ENCODE measurements at regions not wholly inside any gene's neighbourhood (a gene's known extent, or its start where the extent isn't known, plus 50 kb on each side); places are given as distances from the start of the nearest gene placed in this dataset.

GRCh38 chr12:123100882-123101281 is 50.0 kb downstream of the PITPNM2 start:
- DNase-seq (ENCODE audit: low read depth) = no peak

DNA sequence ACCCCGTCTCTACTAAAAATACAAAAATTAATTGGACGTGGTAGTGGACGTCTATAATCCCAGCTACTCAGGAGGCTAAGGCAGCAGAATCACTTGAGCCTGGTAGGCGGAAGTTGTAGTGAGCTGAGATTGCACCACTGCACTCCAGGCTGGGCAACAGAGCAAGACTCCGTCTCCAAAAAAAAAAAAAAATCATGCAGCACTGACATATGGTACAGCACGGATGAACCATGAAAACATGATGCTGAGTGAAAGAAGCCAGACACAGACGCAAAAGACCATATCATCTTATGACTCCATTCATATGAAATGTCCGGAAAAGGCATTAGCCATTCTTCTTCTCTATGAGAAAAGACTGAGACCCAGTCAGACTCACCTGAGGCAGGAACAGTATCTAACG is 50.4 kb downstream of the PITPNM2 start:
- DNase-seq (ENCODE audit: low read depth) = no peak

GRCh38 chr12:123099560-123100192 is 51.2 kb downstream of the PITPNM2 start:
- no peak for DNase-seq (ENCODE audit: low read depth)

DNA sequence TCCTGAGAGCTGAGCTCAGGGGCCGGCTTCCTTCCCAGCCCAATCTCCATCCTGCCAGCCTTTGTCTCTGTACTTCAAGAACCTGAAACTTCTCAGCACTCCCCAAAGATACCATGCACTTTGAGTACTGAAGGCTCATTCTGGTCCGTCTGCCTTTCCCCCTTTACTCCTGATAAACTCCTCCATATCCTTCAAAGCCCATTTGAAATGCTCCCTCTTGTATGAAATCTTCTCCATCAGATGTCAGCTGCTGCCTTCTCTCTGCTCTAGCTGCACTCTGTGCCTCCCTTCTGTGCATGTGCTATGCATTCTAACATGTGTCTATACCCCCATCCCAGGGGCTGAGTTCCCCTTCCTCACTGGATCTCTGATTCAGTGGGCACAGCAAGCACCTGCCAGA is 52.1 kb downstream of the PITPNM2 start:
- DNase-seq (ENCODE audit: low read depth) = no peak

GRCh38 chr12:123097561-123098084 is 53.3 kb downstream of the PITPNM2 start:
- DNase-seq (ENCODE audit: low read depth) = no peak

DNA sequence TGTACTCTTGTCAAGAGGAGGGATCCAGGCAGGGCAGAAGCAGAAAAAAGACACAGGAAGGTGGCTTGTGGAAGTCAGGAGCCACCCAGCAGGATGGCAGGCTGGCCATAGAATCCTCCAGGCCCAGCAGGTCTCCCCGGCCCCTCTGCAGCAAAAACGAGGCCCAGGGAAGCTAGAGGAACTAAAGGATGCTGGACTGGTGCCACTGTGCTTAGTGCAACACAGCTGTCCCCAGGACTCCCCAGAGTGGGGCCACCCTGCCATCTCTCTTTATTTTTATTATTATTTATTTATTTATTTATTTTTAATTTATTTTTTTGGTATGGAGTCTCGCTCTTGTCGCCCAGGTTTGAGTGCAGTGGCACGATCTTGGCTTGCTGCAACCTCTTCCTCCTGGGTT is 54.1 kb downstream of the PITPNM2 start:
- DNase-seq (ENCODE audit: low read depth) = no peak

- DNase-seq (ENCODE audit: low read depth) = no peak
These were observed 54.7 kb downstream of the PITPNM2 start for GRCh38 chr12:123096182-123096581.

DNA sequence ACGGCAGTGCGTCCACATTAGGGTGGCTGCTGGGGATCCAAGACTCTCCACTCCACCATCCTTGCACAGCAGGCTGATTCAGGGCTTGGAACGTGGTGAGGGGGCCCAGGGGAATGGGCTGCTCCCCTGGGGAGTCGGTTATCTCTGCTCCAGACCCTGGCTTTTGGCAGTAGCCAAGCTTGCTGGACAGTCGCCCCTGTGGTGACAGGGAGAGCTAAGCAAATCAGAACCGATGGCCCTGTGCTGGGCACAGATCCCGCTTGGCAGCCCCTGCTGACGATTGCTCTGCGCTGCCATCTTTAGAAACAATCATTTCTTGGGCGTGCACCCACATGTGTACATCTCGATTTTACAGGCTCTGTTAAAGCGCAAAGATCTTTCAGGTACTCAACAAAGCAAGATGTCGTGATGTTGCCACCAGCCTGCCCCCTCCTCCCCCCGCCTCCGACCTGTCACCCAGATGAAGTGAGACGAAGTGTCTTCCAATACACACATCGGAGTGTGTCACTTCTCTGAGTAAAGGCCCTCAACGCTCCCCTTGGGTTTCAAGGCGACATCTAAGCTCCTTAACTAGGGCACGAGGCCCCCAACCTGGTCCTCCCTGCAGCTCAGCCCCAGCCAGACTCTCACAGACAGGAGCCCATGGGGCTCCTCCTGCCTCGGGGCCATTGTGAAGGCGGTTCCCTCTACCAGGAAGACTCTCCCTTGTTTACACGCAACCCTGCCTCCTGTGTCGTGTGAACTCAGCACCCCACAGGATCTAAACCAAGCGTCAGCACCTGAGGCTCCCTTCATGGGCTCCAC is 55.6 kb downstream of the PITPNM2 start:
- DNase-seq (ENCODE audit: low read depth) = no peak

DNA sequence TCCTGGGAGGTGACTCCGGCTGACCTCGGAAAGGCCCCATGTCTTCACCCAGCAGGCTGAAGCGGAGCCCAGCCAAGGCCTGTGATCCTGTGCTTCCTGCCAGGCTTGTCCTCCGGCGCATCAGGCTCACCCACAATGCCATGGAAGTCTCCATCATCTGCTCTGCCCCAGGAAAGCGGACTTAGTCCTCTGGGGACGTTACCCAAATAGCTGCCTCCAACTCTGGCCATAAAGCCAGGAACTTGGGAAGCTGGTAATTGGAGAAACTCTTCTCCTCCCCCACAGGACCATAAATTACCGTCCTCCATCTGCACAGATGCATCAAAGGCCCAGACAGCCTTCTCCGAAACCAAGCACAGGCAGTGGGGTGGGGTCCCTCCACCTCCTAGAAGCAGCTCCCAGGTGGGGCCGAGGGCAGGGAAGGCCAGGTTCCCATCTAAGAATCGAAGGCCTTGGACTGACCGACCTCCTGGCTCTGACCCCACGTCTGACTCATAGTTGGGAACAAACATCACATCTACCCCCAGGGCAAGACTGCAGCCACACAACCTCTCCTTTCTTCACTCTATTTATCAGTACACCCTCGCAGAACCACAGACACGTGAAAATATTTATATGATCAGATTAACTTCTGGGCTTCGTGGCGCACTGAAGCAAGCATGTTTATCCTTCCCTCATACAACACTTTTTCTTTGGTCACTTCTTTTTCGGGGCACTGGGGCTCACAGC is 56.4 kb downstream of the PITPNM2 start:
- DNase-seq (ENCODE audit: low read depth) = no peak

DNA sequence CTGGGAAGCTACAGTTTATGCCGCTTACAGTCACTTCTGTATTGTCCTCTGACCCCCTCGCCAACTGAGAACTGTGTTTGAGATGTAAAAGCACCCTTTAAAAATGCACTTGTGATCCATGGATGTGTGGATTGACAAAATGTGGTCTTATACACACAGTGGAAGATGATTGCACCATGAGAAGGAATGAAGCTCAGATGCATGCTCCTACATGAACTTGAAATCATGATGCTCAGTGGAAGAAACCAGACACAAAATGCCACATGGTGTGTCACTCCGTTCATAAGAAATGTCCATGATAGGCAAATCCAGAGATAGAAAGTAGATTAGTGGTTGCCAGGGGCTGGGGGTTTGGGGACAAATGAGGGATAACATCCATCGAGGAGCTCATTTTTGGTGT is 58.0 kb downstream of the PITPNM2 start:
- DNase-seq (ENCODE audit: low read depth) = no peak

DNA sequence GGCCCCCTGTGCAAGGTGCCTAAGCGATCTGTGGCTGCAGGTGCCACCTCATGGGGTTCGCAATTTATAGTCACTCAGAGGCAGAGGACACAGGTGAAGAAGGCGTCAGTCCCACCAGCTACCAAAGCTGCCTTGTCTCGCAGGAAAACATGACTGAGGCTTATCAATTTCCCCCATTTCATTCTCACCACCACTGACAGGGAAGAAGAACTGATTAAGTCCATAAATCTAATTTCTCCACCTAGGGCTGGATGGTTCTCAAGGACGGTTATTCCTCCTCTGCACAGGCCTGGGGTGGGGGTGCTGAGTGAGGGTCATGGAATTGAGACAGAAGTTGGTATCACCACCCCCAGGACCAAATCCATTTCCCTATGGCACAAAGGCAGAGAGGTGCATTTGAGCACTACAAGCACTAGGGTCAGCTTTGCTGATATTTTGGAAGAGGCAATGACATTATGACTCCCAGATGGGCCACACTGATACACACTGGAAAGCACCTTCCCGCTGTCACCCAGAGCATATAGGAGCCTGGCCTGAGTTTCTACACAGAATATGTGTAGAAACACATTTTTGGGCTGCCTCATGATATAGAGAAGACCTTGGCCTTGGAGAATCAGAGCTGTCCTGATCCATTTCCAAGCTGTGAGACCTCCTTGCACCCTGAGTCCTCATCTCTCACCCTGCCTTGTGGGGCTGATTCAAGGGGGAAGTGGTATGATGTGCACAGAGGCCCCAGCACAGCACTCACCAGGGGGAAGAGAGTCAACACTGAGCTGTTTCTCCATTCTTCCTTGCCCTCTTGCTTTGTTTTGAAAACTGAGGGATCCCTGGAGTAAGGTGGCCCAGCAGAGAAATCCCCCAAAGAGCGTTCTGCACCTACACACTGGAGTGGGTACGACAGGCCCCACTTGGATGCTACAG is 59.4 kb downstream of the PITPNM2 start:
- no peak for DNase-seq (ENCODE audit: low read depth)

GRCh38 chr12:123089631-123090353 is 61.1 kb downstream of the PITPNM2 start:
- DNase-seq (ENCODE audit: low read depth) = no peak

DNA sequence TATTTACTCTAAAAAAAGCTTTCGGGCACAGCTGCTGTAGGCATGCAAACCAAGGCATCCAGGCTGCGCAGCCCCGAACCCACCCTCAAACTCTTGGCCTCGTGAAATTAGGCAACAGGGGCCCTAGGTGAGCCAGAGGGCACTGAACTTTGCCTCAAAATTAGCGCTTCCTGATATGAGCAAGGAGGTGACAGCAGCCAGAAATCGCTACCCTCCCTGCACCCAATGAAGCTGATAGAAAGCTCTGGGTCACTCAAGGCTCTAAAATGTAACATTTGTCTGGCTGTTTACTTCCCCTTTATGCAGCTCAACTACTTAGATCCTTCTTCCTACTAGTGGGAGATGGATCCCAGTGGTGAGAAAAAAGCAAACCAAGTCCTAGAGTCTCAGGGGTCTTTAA is 61.8 kb downstream of the PITPNM2 start:
- no peak for DNase-seq (ENCODE audit: low read depth)

DNA sequence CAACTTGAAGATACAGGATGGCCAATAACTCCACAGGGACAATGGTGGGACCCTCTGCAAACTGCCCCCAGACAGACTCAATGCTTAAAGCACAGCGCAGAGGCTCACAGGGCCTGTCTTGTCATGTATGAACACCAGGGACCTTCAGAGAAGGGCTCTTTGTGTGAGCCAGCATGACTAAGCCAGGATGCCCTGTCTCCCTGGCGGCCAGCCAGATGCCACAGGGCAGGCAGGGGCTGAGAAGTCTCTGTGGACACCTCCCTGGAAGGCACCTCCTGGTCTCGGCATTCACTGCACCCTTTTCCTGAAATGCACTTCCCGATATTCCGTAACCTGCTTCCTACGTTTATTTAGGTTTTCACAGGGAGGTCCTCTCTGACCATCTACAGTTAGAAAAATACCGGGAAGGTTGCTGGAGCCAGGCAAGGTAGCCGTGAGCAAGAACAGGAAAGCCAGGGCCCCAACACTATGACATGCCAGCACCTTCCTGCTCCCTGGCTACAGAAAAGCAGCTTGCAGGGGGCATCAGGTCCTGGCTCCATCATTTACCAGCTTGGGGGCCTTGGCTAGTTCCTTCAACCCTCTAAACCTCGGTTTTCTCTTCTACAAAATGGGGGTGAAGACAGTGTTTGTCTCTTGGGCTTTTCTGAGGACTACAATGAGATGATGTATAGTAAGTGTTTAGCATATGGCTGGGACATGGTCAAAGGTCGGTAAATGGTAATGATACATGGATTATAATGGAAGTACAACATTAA is 65.0 kb downstream of the PITPNM2 start:
- DNase-seq (ENCODE audit: low read depth) = no peak

GRCh38 chr12:123085066-123085465 is 65.8 kb downstream of the PITPNM2 start:
- no peak for DNase-seq (ENCODE audit: low read depth)

DNA sequence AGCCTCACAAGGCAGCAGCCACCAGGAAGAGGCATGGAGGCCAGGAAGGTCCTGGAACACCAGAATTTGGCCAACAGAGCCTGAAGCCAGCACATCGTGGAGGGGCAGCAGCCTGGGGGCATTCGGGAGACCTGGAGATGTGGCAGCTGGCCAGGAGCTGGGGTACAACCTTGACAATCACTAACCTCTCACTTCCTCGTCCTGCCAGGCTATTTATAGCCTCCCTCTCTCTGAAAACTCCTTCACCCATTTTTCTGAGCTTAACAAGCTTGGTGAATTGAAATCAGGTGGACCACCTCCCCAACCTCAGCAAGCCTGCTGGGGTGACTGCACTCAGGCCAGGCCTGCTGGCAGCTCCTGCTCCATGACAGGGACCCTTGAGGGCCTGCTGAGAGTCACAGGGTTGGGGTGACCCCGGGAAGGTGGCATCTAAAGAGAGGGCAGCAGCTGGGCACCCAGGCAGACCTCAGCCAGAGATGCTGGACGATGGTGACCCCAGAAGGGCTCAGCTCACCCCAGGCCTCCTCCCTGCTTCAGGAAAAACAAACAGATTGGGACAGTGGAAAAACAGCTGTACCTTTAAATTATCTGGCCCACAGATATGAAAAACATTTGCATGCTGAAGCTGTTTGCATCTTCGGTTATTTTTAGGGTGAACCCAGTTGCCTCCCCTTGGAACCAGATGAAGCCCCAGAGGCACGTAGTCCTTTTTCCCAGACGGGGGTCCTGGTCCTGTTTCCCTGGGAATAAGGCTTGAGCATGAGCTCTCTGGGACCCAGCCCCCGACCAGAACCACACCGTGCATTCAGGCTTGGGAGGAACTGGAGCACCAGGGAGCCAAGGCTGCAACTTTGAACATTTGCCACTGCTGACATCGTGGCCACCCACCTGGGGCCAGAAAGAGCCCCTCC is 67.0 kb downstream of the PITPNM2 start:
- no peak for DNase-seq (ENCODE audit: low read depth)

DNA sequence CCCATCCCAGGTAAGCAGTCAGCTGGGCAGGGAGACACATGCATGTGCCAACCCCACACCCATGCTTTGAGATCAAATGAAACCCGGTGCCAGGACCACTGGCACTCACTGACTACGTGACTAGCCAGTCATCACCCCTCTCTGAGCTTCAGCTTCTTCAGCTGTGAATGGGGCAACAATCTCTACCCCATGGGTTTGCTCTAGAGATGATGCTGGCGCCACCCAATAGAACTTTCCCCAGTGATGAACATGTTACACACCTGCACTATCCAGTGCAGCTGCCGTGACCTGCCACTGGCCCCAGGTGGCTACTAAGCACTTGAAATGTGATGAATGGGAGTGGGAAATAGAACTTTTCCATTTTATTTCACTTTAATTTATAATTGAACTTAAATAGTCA is 70.3 kb downstream of the PITPNM2 start:
- no peak for DNase-seq (ENCODE audit: low read depth)

- DNase-seq (ENCODE audit: low read depth) = no peak
These were observed 72.2 kb downstream of the PITPNM2 start for GRCh38 chr12:123078531-123079155.

DNA sequence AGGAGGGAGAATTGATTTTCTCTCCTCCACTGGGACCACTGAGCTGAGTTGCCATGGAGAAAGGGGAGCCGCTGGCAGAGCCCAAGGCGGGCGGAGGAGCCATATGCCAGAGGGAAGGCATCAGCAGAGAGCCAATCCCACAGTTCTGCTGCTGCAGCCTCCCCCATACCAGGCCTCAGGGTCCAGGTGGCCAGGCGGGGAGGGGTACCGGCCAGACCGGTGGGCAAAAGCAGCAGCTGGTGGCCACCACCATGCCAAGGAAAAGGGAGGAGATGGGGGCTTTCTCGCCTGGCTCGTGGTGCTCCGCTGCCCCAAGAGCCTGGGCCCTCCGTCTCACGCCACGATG is 72.8 kb downstream of the PITPNM2 start:
- DNase-seq (ENCODE audit: low read depth) = no peak

All from activated T-cell treated with anti-CD3 and anti-CD28 coated beads for 1 hour (primary cell).